Middle frontal gyrus (tissue), 1 donor: ENCODE measurements at regions not wholly inside any gene's neighbourhood (a gene's known extent, or its start where the extent isn't known, plus 50 kb on each side); places are given as distances from the start of the nearest gene placed in this dataset.

ENCODE experiments used
- DNase-seq: peaks from one replicate; pipeline ENCODE4 v3.0.0-alpha.2; 2015; ENCODE audit warnings: low spot score; ENCODE audit errors: extremely low spot score

DNA sequence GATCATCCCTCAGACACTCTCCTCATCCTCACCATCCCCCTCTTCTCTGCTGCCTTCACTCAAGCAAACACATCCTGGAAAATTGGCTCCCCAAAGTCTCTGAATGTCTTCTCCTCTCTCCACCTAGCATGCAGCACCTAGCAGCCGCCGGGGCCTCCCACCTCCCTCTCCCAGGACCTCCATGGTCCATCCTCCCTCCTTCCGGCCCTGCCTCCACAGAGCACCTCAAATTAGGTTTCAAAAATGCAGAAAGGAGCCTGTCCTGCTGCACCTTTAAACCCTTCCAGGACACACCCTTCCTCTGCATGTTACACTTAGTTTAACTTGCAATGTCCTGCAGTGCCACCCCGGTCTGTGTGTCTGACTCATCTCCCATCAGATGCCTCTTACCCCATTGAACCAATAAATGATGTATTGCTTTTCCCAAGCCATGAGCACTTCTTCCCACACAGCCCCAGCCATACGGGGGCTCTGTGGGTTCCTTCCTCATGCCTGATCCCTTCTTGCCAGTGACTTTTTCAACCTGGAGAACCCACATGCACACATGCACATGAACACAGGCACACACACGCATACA is 582.5 kb upstream of the MGMT start:
- no peak for DNase-seq

DNA sequence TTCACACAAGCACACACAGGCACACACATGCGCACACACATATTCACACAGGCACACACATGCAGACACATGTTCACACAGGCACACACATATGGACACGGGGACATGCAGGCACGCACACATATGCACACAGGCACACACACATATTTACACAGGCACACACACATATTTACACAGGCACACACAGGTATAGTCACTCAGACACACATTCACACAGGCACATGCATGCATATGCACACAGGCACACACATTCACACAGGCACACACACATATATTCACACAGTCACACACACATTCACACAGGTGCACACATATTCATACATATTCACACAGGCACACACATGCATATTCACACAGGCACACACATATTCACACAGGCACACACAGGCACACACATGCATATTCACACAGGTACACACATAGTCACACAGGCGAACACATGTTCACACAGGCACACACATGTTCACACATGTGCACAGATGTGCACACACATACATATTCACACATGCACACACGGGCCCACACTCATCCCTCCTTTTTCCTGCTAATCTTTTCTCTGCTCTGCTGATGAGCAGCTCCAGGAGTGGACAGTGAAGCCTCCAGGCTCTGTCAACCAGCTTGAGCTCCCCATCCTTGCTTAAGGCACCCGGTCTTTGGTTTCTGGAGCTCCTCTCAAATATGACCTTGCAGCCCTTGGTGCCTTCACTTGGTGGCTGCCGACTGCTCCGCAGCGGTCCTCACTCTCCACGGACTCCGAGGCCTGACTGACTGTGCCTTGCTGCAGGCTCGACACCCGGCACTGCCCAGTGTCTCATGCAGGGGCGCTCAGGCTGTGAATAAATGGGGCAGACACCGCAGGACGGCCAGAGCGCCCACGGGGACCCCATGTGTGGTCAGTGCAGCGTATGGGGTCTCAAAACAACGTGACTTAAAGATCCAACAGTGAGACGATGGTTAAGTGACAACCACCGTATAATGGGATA is 581.2 kb upstream of the MGMT start:
- DNase-seq, result no peak

DNA sequence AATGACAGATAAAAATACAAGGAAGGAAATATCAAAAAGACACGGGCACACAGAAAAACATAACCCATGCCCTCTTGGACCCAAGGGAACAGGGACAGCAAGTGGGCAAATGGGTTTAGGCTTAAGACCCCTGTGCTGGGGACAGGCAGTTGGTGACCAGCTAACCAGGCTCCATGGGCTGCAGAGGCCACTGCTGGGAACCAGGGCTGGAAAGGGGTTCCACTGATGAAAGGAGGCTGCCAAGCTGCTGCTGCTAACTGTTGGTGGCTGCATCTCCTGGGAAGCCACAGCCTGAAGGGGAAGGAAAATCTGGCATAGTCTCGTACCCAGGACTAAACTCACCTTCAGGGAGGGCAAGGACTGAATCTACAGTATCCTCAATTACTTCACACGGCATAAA is 579.2 kb upstream of the MGMT start:
- no peak for DNase-seq

DNA sequence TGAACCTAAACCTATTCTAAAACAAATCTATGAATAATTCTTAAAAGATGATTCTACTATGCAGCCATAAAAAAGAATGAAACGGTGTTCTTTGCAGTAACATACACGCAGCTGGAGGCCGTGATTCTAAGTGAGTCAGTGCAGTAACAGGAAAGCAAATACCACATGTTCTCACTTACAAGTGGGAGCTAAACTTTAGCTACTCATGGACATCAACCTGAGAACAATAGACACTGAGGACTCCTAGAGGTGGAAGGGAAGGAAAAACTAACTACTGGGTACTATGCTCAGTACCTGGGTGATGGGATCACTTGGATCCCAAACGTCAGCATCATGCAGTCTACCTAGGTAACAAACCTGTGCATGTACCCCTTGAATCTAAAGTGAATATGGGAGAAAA is 575.0 kb upstream of the MGMT start:
- no peak for DNase-seq

DNA sequence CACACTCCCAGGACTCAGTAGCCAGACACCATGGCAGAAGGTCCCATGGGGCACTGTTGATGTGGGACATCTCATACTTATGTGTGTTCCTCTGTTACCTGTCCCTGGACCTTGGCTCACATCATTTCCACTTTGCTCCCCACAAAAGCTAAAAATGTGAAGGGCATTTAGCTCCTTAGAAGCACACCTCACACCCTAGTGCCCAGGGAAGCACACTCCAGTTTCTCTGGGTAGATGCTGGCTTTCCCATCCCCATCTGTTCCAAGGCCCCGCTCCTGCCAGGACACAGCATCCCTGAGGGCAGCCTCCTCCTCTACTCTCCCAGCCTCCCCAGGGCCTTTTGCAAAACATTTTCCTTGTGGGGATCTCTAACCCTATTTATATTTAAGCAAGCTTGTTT is 572.4 kb upstream of the MGMT start:
- no peak for DNase-seq

DNA sequence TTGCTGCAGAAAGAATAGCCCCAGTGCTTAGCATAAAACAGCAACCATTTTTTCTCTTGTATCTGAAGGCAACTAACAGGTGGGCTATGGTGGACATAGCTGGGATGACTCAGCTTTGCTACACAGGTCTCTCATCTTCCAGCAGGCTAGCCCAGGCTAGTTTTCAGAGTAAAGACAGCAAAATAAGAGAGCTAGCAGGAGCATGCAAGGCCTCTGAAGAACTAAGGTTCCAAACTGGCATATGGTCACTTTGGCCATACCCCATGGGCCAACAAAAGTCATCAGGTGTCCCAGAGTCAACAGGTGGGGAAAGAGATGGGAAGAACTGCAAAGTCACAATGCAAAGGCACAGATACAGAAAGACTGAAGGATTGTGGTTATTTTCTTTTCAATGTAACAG is 571.6 kb upstream of the MGMT start:
- DNase-seq, result no peak

DNA sequence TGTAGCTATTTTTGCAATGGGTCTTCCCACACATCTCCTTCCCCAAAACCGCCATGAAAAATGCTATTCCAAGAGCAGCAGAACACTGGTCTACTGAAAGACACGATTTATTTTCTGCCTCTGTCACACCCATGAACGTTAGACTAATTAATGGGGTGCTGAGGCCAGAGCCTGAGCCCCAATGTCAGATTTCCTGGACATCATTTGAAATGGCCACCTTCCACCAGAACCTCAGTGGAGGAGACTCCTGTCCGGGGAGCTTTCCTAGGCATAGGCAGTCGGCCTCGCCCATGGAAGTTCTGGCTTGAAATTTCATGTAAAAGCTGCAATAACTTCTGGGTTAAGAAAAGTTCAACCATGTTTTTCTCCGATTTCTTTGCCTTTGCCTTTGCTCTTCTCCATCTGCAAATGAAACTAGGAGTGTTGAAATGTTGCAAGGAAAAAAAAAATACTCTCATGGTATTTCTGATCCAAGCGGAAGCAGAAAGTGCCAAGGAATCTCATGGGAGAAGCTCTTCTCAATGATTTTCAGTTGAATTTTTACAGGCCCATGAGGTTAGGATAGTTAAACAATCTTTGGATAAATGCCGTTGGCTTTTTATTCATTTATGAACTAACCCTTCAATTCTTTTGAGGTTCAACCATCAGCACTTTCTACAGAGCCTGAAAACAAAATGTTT is 570.8 kb upstream of the MGMT start:
- no peak for DNase-seq

DNA sequence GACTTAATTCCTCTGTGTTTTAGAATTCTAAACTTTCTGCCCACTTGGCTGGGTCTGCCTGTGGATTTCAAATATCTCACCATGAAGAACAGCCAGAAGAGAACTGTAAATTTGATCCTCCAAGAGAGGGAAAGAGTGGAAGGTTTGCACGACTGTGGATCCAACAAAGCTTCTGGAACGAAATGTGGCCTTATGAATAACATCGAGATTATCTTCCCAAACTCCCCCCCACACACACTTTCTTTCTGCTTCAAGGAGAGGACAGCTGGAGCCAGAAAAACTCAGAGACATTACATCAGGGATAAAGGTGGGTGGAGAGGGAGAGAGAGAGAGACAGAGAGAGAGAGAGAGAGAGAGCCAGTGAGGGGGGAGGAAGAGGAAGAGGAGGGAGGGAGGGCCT is 570.1 kb upstream of the MGMT start:
- no peak for DNase-seq

DNA sequence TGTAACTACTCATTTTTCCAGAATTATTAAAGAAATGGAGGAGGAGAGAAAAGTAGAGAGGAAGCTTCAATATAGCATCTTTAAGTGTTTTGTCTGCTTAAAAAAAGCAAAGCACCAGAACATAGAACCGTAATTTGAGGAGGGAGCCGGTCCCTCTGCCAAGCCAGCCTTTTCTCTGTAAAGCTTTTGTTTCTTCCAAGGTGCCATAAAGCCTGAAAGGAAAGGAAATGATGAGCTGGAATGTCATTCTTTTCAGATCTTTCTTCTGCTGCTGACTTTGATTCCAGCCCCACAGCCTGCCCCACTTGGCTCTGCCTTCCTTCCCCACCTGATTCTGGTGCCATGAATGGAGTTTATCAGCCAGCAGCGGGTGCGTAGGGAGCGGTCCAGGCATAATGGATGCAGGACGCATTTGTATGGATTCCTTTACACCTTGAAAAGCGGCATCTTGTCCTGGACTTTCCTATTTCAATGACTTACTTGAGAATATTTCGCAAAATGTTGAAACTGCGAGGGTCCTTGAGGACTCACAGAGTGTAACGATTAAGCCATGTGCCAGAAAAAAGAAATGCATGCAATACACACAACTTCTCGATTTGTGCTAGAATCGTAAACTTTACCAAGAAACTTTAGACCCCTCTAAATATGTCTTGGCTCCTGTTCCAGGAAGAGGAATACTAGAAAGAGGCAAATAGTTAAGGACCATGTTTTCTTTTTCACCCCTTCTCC is 569.5 kb upstream of the MGMT start:
- no peak for DNase-seq

DNA sequence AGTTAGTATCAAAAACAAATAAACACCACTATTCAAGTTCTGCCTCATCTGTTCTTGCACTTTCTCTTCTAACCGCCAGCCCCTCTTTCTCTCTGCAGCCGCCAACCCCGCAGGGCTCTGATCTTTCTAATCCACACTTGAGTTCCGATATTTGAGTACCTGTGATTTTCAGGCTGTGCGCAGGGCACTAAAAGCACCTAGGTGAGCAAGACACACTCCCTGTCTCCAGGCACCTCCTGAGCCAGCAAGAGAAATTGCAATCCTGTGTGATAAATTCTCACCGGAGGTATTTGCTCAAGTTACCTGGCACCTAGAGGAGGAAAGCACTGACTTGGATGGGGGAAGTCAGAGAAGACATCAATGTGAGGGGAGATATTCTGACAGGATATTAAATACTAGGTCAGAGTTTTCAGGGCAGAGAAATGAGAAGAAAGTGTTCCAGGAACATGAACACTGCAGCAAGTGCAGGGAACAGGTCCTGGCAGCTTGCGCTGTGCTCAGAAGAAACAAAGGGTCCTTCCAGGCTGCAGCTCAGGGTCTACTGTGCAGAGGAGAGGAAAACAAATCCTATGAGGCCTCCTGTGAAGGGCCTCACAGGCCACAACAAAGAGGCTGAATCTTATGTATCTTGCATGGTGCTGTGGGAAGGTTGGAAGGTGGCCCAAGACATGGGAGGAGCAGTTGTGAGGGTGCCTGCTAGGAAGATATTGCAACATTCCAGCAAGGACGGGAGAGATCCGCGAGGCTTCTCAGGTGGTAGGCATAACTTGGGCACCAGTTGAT is 568.7 kb upstream of the MGMT start:
- no peak for DNase-seq

DNA sequence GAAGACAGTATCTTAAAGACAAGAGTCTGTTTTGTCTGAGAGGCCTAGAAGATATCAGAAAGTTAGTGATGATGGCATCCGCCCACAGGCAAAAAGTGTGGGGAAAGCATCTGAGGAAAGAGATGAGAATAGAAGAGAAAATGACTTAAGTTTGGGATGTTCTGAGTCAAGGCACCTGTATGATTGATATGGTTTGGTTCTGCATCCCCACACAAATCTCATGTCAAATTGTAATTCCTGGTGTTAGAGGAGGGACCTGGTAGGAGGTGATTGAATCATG is 568.2 kb upstream of the MGMT start:
- DNase-seq, result no peak

DNA sequence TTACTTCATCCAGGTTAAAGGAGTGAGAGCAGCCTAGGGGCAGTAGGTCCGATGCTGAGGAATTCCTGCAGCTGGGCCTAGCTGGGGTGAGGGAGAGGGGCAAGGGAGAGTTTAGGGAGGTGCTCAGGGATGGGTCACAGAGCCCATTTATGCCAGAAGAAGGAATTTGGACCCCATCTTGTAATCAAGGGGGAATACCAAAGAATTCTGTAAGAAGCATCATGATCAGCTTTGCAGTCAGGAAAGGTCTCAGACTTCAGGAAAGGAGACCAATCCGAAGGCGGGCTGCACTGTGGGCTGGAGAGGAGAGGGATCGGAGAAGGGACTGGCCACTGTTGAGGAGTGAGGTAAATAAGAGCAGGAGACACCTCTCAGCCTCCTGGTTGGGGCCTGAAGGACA is 566.6 kb upstream of the MGMT start:
- DNase-seq, result no peak

DNA sequence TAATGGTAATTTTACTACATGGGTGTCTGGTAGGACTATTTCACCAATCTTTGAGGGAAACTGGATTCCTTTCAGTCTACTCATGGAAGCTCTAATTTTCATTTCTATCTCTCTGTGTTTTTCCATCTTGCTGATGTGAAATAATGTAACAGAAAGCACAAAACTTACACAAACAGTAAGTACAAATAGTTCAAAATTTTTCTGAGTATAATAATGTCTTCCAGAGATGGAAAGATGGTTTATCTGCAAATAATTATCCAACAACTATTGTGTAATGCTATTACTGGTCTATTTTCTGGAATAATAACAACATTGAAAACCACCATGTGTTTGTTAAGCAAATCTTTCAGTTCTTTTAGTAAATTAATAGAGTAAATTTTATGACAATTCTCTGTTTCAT is 565.8 kb upstream of the MGMT start:
- no peak for DNase-seq

DNA sequence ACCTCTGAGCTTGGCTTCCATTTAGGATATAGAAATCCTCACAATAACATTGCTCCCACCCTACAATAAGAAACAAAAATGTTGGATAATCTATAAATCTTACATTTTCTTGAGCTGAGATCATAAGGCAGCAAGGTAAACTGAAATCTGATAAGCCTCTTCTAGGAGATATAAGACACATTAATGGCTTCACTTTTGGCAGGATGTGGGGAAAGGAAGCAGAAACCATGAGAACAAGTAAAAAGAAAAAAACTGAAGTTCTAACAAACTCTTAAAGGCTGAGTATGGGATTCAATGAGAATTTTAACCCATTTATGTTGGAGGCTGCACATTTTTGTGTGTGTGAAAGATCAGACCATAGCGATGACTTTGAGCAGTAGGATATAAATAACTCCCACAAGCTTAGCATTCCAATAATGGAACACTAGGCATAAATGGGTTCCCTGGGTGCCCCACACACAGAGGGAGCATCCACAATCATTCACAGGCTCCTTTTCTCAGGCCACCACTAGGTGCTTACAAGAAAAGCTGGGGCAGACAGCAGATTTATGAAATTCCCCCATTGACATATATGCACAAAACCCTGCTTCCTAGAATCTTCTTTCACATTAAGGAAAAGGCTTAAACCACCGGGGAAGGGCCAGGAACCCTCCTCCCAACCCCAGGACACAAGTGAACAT is 564.9 kb upstream of the MGMT start:
- DNase-seq, result no peak

DNA sequence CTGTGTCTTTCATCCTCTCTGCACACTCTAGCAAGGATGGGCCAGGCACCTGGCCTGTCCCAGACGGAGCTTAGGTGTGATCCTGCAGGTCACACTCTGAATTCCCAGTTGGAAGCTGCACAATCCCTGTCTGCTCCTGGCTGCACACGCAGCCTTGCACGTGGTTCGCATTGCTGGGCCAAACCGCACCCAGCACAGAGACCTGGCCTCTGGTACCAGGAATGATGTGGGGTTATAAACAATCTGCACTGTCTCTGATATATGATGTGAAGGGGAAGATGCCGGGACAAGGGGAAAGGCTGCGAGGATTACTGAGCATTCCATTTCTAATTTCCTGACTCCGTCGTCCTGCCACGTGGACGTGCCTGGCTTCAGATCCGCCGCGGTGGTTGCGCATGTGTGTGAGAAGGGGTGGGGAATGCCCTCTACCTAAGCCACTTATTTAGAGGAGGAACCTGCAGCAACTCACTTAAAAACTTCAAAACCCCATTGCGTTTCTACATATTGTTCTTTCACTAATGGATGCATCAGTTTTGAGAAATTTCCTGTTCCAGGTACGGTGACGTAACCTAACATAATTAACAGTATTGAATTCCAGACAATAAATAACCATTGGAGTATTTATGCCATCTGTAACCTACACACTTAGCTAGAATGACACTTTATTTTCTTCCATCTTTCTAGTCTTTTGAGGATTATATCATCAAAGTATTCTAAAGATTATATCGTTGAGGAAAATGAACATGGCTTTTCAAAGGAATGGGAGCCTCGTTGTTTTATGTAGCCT is 559.7 kb upstream of the MGMT start:
- DNase-seq, result no peak

DNA sequence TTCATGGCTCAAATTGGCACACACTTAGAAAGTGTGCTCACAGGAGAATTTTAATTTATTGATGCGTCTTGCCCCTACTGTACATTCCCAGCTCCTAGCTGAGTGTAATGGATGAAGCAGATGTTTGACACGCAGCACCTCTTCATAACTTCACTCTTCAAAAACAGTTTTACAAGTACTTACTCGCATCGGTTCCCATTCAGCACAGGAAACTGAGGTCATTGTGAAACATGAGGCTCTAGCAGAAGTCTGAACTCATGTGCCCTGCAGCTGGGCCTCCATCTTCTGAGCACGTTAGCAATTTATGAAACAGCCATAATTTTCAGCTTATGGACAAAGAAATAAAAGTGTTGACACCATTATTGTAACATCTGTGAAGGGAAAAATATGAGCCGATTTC is 558.9 kb upstream of the MGMT start:
- DNase-seq, result no peak

DNA sequence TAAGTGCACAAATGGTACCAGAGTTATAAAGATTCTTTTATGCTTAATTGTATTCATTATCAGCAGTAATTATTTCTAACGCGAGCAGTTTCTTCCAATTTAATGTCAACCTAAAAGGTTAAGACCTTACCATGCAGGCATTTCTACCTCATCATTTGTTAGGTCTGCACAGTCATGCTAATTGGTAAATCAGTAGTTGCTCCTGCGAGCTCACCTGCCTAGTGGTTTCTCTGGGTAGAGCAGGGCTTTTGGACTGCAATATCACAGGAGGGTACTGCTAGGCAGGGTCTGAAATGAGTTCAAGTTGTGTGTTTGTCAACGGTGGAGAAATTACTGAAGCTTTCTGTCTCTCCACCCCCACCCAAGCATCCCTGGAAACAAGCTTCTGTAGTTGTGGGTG is 558.5 kb upstream of the MGMT start:
- DNase-seq, result no peak

DNA sequence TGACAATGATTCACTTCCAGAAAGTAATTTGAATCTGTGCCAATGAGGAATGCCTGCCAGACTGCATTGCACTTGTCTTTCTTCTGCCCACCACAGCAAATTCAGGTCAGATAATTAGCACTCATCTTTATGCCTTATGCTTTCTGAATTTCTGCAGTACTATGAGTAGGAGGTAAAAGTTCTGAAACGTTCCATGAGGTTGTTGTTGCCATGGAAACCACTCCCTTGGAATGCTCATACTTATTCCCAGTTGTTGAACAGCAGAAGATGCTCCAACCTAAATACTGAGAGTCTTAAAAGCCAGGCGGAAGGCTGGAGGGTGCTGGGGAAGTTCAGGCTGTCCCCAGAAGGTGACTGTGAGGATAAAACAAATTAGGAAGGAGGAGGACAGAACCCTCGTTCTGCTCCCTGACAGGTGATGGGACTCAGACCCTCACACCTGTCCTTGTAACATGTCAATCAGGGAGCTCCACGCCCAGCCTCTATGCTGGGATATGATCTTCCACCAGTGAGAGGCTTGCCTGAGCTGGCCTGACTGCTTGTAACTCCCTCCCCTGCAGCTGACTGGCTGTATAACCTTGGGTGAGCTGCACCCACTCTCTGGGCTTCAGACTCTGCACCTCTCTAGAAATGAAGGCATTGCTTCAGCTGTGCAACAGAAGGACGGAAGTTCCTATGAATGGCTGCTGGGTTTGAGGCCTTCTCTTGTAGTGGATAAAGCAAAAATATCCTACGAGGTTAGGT is 554.3 kb upstream of the MGMT start:
- peak; percentile 68 for DNase-seq

DNA sequence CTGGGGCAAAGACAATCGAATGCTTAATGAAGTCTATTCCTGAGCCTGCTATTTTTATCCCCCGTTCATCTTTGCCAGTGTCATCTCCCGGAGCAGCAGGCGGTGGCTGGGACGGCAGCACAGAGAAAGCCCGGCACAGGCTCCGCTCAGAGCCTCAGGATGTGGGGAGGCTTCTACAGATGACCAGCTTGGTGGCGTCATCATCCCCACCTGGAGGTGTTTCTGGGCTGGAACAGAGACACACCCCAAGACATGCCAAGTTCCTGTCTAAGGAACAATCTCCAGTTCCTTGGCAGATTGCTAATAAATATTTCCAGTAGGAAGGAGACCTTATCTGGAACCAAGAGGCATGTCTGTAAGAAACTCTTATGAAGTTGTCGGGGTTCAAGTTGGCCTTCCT is 552.4 kb upstream of the MGMT start:
- no peak for DNase-seq
